Panc1 (cell line): ENCODE measurements at regions not wholly inside any gene's neighbourhood (a gene's known extent, or its start where the extent isn't known, plus 50 kb on each side); places are given as distances from the start of the nearest gene placed in this dataset.
"Not testable (repeated sequence)": the region's sequence is repeated elsewhere in the genome, so short reads cannot be mapped to it uniquely, and the experiment has no call there.

ENCODE experiments used
- ATAC-seq: fragments of 200-7000 bp; cut with Tn5 transposase; 2 replicates; pipeline ENCODE4 v1.9.1; 2020; ENCODE audit warnings: mild to moderate bottlenecking, moderate library complexity
- BruUV-seq: library from RNA; stranded (reverse); fragments of 400-500 nt; replicated peaks from 2 replicates; lab custom pipeline; 2021; lab: Mats Ljungman, UMichigan
- CTCF ChIA-PET: fragments of 300-600 bp; sonication (Branson Sonifier 250); formaldehyde crosslinking; loops from one replicate; lab custom pipeline; 2022; ENCODE audit warnings: antibody characterized with exemption; lab: Charles Lee
- POLR2A ChIA-PET: fragments of 300-600 bp; sonication (Branson Sonifier 250); formaldehyde crosslinking; loops from one replicate; lab custom pipeline; 2022; ENCODE audit warnings: antibody characterized with exemption; lab: Charles Lee
- DNase-seq: peaks from one replicate; pipeline ENCODE4 v3.0.0-alpha.2; 2010; ENCODE audit warnings: low read depth, low spot score
- H3K27ac ChIP-seq: 2 replicates; pipeline ENCODE4 v1.5.1; 2011; ENCODE audit warnings: mild to moderate bottlenecking, low read length, inconsistent platforms
- H3K27me3 ChIP-seq: fragments of 200-500 bp; sonication (Bioruptor generic); 2 replicates; pipeline ENCODE4 v1.6.0; 2014; ENCODE audit warnings: low read length, inconsistent platforms; ENCODE audit not compliant: control insufficient read depth, insufficient read depth
- H3K36me3 ChIP-seq: fragments of 200-500 bp; sonication (Bioruptor generic); 2 replicates; pipeline ENCODE4 v1.5.1; 2014; ENCODE audit warnings: inconsistent platforms, mild to moderate bottlenecking, low read length, moderate library complexity; ENCODE audit not compliant: control insufficient read depth, insufficient read depth
- H3K4me1 ChIP-seq: 2 replicates; pipeline ENCODE4 v1.5.1; 2011; ENCODE audit warnings: inconsistent platforms, mild to moderate bottlenecking, low read length, moderate library complexity; ENCODE audit not compliant: control insufficient read depth, insufficient read depth
- H3K4me3 ChIP-seq, 2 experiments: 2 replicates each; pipeline ENCODE4 v1.5.1; 2011 to 2012; ENCODE audit warnings: low read depth in 2 of 2, low read length in 2 of 2, mild to moderate bottlenecking in 2 of 2, inconsistent platforms in 1 of 2, moderate library complexity in 1 of 2
- H3K9me3 ChIP-seq: fragments of 200-500 bp; sonication (Bioruptor generic); 2 replicates; pipeline ENCODE4 v1.5.1; 2014; ENCODE audit warnings: low read depth, mild to moderate bottlenecking, inconsistent platforms, low read length, moderate library complexity; ENCODE audit not compliant: control insufficient read depth, insufficient read depth
- CTCF ChIP-seq: fragments of 450-650 bp; IDR thresholded peaks from 2 replicates; pipeline ENCODE4 v1.5.1; 2017; ENCODE audit warnings: mild to moderate bottlenecking
- in situ Hi-C: cut with HindIII; loops from 2 replicates; pipeline ENCODE4 v1.10.0; 2016; ENCODE audit warnings: low sequenced_read_pairs, low pct_unique_long_range_greater_than_20kb
- intact Hi-C: fragments of 100-400 bp; cut with micrococcal nuclease; formaldehyde crosslinking; loops from one replicate; pipeline ENCODE4 v1.10.0; 2022; ENCODE audit not compliant: unreplicated experiment

GRCh38 chr22:16911340-16911739, 86.1 kb upstream of the XKR3 start:
- H3K27me3 ChIP-seq, intact Hi-C loops, H3K36me3 ChIP-seq, H3K4me1 ChIP-seq, H3K4me3 ChIP-seq, DNase-seq, CTCF ChIA-PET, in situ Hi-C loops, BruUV-seq, H3K9me3 ChIP-seq, H3K27ac ChIP-seq, ATAC-seq, POLR2A ChIA-PET: not testable (repeated sequence)
- peak; percentile 50 for TF ChIP-seq CTCF

- BruUV-seq, POLR2A ChIA-PET, H3K4me1 ChIP-seq, H3K4me3 ChIP-seq, H3K27ac ChIP-seq, ATAC-seq, H3K36me3 ChIP-seq, DNase-seq, CTCF ChIA-PET, in situ Hi-C loops, intact Hi-C loops, H3K9me3 ChIP-seq, H3K27me3 ChIP-seq: not testable (repeated sequence)
These were observed 76.8 kb upstream of the XKR3 start for GRCh38 chr22:16902051-16902450.

GRCh38 chr22:16901579-16901978, 76.4 kb upstream of the XKR3 start:
- ATAC-seq, H3K4me3 ChIP-seq, H3K36me3 ChIP-seq, BruUV-seq, DNase-seq, H3K27me3 ChIP-seq, POLR2A ChIA-PET, in situ Hi-C loops, H3K4me1 ChIP-seq, H3K27ac ChIP-seq, CTCF ChIA-PET, H3K9me3 ChIP-seq, intact Hi-C loops: not testable (repeated sequence)

- H3K27me3 ChIP-seq, CTCF ChIA-PET, DNase-seq, in situ Hi-C loops, POLR2A ChIA-PET, H3K27ac ChIP-seq, ATAC-seq, BruUV-seq, H3K4me1 ChIP-seq, H3K9me3 ChIP-seq, H3K4me3 ChIP-seq, H3K36me3 ChIP-seq, intact Hi-C loops: not testable (repeated sequence)
These were observed 74.1 kb upstream of the XKR3 start for GRCh38 chr22:16899358-16899757.

GRCh38 chr22:16897365-16897764, 72.2 kb upstream of the XKR3 start:
- H3K4me1 ChIP-seq, in situ Hi-C loops, H3K27ac ChIP-seq, H3K4me3 ChIP-seq, POLR2A ChIA-PET, H3K27me3 ChIP-seq, intact Hi-C loops, H3K36me3 ChIP-seq, CTCF ChIA-PET, ATAC-seq, H3K9me3 ChIP-seq, DNase-seq, BruUV-seq: not testable (repeated sequence)
